Adrenal gland (tissue), 9 donors: ENCODE measurements at regions not wholly inside any gene's neighbourhood (a gene's known extent, or its start where the extent isn't known, plus 50 kb on each side); places are given as distances from the start of the nearest gene placed in this dataset.

ENCODE experiments used
- DNase-seq, 7 donors: peaks; one replicate each; pipeline ENCODE4 v3.0.0-alpha.2; 2019 to 2020
- H3K27ac ChIP-seq, 5 donors: fragments of 200-600 bp; sonication (generic) in 4 of 5; 1 replicate in 3 of 5; 2 replicates in 2 of 5; pipeline versions ENCODE4 v1.5.1 to v1.8.0; 2016 to 2020; ENCODE audit warnings: mild to moderate bottlenecking in 1 of 5
- H3K27me3 ChIP-seq: fragments of 200-600 bp; 2 replicates; pipeline ENCODE4 v1.8.0; 2021
- H3K36me3 ChIP-seq, 2 donors: fragments of 200-600 bp; replicated peaks in 1 of 2; 1 replicate in 1 of 2; 2 replicates in 1 of 2; pipeline versions ENCODE4 v1.5.1 to v1.8.0; 2018 to 2022
- H3K4me1 ChIP-seq, 2 donors: fragments of 200-600 bp; replicated peaks in 1 of 2; 1 replicate in 1 of 2; 2 replicates in 1 of 2; pipeline versions ENCODE4 v1.5.1 to v1.8.0; 2018 to 2021
- H3K4me3 ChIP-seq, 4 donors: fragments of 200-600 bp; sonication (generic) in 3 of 4; one replicate each; pipeline ENCODE4 v1.5.1; 2016 to 2018
- H3K9me3 ChIP-seq, 3 donors: fragments of 200-600 bp; sonication (generic) in 1 of 3; replicated peaks in 1 of 3; 1 replicate in 2 of 3; 2 replicates in 1 of 3; pipeline versions ENCODE4 v1.5.1 to v1.8.0; 2016 to 2021
- POLR2A ChIP-seq, 2 donors: fragments of 450-650 bp; IDR thresholded peaks; one replicate each; pipeline ENCODE4 v1.6.1; 2017; ENCODE audit warnings: antibody characterized with exemption in 2 of 2, mild to moderate bottlenecking in 2 of 2, moderate library complexity in 1 of 2
- WGBS, 4 donors: extraction: QIAGEN DNeasy Blood & Tissue Kit in 2 of 4; methylation state at CpG; one replicate each; pipeline versions ENCODE4 v1.1.5 to v1.1.7; 2013 to 2017; 5-methylcytosine and 5-hydroxymethylcytosine counted together
- intact Hi-C, 2 donors: fragments of 100-400 bp; cut with DNase I; formaldehyde crosslinking; loops; one replicate each; pipeline versions ENCODE4 v1.14.1 to v1.15.0; 2022 to 2023
- TF ChIP-seq, protein P1 (sequence below), 6 experiments: fragments of 450-650 bp in 4 of 6; fragments of 200-600 bp in 2 of 6; sonication (generic) in 1 of 6; IDR thresholded peaks; 1 replicate in 5 of 6; 2 replicates in 1 of 6; pipeline versions ENCODE4 v1.5.1 to v1.8.0; 2016 to 2021; ENCODE audit warnings: antibody characterized with exemption in 6 of 6, mild to moderate bottlenecking in 2 of 6, moderate library complexity in 1 of 6
- donor health status: healthy with polysubstance abuse.
- donor health status: Bipolar disorder and iron deficiency.
- donor health status: DM: yes; HTN: yes; CAD: no.
- donor health status: DM: no; HTN: no; CAD: no.
- donor health status: DM: no; HTN: no; CAD: no.

DNA sequence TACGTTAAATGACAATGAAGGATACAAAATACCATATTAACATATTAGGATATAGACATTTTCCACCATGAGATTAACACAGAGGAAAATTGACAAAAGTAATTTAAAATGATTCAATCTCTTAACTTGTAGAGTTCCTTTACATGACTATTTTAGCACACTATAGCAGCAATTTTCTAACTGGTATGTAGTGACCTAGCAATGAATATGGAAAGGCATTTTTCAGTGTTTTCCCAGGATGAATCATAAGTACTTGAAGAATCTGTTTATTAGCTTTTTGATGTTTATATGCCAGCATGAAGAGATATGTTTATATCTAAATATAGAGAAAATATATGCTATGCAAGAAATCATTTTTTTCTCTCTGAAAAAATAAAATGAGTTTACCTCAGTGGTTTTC, 782.5 kb upstream of the CDH10 start:
- TF ChIP-seq POLR2A (IDR thresholded peaks at IDR 0.05), result no peak
- TF ChIP-seq, protein P1, sequence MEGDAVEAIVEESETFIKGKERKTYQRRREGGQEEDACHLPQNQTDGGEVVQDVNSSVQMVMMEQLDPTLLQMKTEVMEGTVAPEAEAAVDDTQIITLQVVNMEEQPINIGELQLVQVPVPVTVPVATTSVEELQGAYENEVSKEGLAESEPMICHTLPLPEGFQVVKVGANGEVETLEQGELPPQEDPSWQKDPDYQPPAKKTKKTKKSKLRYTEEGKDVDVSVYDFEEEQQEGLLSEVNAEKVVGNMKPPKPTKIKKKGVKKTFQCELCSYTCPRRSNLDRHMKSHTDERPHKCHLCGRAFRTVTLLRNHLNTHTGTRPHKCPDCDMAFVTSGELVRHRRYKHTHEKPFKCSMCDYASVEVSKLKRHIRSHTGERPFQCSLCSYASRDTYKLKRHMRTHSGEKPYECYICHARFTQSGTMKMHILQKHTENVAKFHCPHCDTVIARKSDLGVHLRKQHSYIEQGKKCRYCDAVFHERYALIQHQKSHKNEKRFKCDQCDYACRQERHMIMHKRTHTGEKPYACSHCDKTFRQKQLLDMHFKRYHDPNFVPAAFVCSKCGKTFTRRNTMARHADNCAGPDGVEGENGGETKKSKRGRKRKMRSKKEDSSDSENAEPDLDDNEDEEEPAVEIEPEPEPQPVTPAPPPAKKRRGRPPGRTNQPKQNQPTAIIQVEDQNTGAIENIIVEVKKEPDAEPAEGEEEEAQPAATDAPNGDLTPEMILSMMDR (IDR thresholded peaks at IDR 0.05), result no peak
- no peak overlapping the region for H3K4me3 ChIP-seq
- no peaks in the 10 kb centered on the region for H3K4me1 ChIP-seq
- H3K9me3 ChIP-seq, result no peaks in the 10 kb centered on the region
- 86 to 94% (median 93%) methylated on average over 1 of the region's 1 CpG for WGBS, 4 donors
- no peak overlapping the region for H3K27ac ChIP-seq
- intact Hi-C loops, result no loop called here
- no peak for DNase-seq
- no peaks in the 10 kb centered on the region for H3K27me3 ChIP-seq
- no peaks in the 10 kb centered on the region for H3K36me3 ChIP-seq

DNA sequence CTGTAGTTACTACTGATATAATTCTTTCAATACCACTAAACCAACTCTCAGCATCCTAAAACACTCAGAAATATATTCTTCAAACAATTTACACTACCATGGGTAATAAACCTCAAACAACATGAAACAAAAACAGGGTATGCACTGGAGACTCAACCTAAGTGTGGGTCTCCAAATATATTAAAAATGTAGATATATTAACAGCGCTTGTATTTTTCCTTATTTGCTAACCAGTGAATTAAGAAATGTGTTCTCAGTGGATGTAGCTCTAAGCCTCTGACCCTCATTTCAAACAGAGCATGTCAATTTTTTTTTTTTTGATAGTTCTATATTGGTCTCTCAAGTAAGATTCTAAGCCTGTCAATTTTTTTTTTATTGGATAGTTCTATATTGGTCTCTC, 778.5 kb upstream of the CDH10 start:
- TF ChIP-seq, protein P1 (IDR thresholded peaks at IDR 0.05), result no peak
- no peak for TF ChIP-seq POLR2A (IDR thresholded peaks at IDR 0.05)
- DNase-seq, result no peak
- no peaks in the 10 kb centered on the region for H3K4me1 ChIP-seq
- no peaks in the 10 kb centered on the region for H3K27me3 ChIP-seq
- H3K9me3 ChIP-seq, result no peaks in the 10 kb centered on the region
- WGBS, 4 donors, result 75 to 86% (median 78%) methylated on average over 1 of the region's 1 CpG
- H3K4me3 ChIP-seq, result no peak overlapping the region
- no peak overlapping the region for H3K27ac ChIP-seq
- no peaks in the 10 kb centered on the region for H3K36me3 ChIP-seq
- intact Hi-C loops, result no loop called here

DNA sequence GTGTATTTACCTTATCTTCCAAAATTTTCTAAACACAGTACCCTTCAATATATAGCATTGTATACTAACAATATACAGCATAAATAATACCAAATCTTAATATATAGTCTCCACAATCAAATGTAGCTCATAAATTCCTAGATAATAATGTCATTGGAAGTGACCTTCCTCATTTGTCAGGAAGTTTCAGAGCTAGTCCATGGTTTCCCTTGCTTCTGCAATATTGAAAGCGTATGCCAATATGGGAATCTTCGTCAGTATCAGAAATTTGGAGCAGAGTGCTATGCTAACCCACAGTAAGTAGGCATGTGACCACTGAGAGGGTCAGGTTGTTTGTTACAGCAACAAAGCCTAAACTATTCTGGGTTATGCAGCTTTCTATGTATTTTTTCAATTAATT, 774.9 kb upstream of the CDH10 start:
- intact Hi-C loops, result no loop called here
- no peaks in the 10 kb centered on the region for H3K36me3 ChIP-seq
- no peak overlapping the region for H3K27ac ChIP-seq
- TF ChIP-seq POLR2A (IDR thresholded peaks at IDR 0.05), result no peak
- TF ChIP-seq, protein P1 (IDR thresholded peaks at IDR 0.05), result no peak
- WGBS, 4 donors, result 68 to 78% (median 75%) methylated on average over 2 of the region's 2 CpGs
- no peaks in the 10 kb centered on the region for H3K9me3 ChIP-seq
- no peaks in the 10 kb centered on the region for H3K4me1 ChIP-seq
- DNase-seq, result no peak
- H3K27me3 ChIP-seq, result no peaks in the 10 kb centered on the region
- no peak overlapping the region for H3K4me3 ChIP-seq

DNA sequence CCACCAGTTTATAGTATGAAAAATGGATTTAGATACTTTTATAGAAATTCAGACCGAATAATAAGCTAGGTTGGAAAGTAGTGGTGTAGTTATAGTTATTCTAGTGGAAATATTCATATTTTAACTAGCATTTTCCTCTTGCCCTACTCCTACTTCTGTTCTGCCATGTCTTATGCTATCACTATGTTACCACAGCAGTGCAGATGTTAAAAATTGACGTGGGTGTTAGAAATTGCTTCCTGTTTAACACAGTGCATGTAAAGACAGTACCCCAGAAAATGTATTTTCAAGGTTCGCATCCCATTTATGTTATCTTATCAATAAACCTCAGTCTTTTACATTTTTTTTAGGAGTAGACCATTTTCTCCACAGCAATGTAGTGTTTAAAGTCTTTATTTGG, 774.2 kb upstream of the CDH10 start:
- H3K27ac ChIP-seq, result no peak overlapping the region
- TF ChIP-seq POLR2A (IDR thresholded peaks at IDR 0.05), result no peak
- TF ChIP-seq, protein P1 (IDR thresholded peaks at IDR 0.05), result no peak
- DNase-seq, result no peak
- no peaks in the 10 kb centered on the region for H3K9me3 ChIP-seq
- H3K4me1 ChIP-seq, result no peaks in the 10 kb centered on the region
- H3K4me3 ChIP-seq, result no peak overlapping the region
- no peaks in the 10 kb centered on the region for H3K36me3 ChIP-seq
- intact Hi-C loops, result no loop called here
- WGBS, 4 donors, result 55 to 66% (median 62%) methylated on average over 3 of the region's 3 CpGs
- no peaks in the 10 kb centered on the region for H3K27me3 ChIP-seq
